ENCODE measurements at regions not wholly inside any gene's neighbourhood (a gene's known extent, or its start where the extent isn't known, plus 50 kb on each side); places are given as distances from the start of the nearest gene placed in this dataset.

GRCh38 chr9:2966565-2967300 lies 122.8 kb upstream of the PUM3 start:
- H3K4me3 ChIP-seq (ENCODE audit: control insufficient read depth, low read depth, low read length): no peak overlapping the region
- DNase-seq (ENCODE audit: low read depth): no peak
- TF ChIP-seq, protein P1, sequence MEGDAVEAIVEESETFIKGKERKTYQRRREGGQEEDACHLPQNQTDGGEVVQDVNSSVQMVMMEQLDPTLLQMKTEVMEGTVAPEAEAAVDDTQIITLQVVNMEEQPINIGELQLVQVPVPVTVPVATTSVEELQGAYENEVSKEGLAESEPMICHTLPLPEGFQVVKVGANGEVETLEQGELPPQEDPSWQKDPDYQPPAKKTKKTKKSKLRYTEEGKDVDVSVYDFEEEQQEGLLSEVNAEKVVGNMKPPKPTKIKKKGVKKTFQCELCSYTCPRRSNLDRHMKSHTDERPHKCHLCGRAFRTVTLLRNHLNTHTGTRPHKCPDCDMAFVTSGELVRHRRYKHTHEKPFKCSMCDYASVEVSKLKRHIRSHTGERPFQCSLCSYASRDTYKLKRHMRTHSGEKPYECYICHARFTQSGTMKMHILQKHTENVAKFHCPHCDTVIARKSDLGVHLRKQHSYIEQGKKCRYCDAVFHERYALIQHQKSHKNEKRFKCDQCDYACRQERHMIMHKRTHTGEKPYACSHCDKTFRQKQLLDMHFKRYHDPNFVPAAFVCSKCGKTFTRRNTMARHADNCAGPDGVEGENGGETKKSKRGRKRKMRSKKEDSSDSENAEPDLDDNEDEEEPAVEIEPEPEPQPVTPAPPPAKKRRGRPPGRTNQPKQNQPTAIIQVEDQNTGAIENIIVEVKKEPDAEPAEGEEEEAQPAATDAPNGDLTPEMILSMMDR (IDR thresholded peaks at IDR 0.05; ENCODE audit: control insufficient read depth, insufficient read depth, low read depth, low read length, missing control alignments): no peak

GRCh38 chr9:2964470-2964869 lies 120.6 kb upstream of the PUM3 start:
- no peak overlapping the region for H3K4me3 ChIP-seq (ENCODE audit: control insufficient read depth, low read depth, low read length)
- TF ChIP-seq, protein P1 (IDR thresholded peaks at IDR 0.05; ENCODE audit: control insufficient read depth, insufficient read depth, low read depth, low read length, missing control alignments): no peak
- no peak for DNase-seq (ENCODE audit: low read depth)

DNA sequence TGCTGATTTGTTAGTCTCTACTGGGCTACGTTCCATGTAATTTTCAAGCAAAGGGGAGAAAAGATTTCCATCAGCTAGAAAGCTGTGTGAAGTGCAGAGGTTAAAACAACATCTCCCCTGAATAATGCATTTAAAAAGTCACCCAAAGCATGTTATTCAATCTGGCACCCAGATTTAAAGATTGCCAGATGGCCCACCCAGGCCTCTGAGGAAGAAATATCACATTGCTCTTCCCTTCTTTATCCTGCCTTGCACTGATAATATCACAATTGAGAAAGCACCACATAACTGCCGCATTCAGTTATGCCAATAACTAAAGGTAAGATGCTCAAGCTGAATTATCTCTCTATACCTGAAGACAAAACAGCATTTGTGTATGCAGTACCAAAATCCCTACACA lies 119.4 kb upstream of the PUM3 start:
- H3K4me3 ChIP-seq (ENCODE audit: control insufficient read depth, low read depth, low read length): no peak overlapping the region
- no peak for DNase-seq (ENCODE audit: low read depth)
- TF ChIP-seq, protein P1 (IDR thresholded peaks at IDR 0.05; ENCODE audit: control insufficient read depth, insufficient read depth, low read depth, low read length, missing control alignments): no peak

DNA sequence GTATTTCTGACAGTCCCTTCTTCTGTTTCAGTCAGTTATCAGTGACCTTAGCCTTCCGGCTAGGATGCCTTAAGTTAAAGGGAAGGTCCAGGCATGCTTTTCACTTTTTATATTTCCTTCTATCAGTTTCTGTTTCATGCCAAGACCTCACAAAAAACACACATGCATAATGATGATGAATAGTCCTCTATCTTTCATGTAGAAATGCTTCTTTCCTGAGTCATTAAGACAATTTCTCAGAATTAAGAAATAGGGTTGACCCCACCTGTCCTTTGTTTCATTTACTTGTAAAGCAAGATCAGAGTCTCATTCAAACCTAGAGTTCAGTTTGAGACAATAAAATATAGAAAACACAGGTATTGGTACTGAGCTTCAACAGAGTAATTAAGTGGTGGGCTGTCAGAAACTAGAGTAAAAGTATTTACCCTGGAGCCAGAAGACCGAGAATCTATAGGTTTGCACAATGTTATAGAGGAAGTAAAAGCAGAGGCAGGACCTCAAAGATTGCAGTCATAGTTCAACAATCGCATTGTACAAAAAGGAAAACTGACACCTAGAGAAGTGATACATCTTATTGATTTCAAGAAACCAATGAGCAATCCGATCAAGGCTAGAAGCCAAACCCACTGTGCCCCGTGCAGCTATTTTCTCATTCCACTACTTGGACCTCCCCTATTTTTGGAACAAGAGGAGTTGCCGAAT lies 118.7 kb upstream of the PUM3 start:
- H3K4me3 ChIP-seq (ENCODE audit: control insufficient read depth, low read depth, low read length): no peak overlapping the region
- no peak for DNase-seq (ENCODE audit: low read depth)
- TF ChIP-seq, protein P1 (IDR thresholded peaks at IDR 0.05; ENCODE audit: control insufficient read depth, insufficient read depth, low read depth, low read length, missing control alignments): no peak

DNA sequence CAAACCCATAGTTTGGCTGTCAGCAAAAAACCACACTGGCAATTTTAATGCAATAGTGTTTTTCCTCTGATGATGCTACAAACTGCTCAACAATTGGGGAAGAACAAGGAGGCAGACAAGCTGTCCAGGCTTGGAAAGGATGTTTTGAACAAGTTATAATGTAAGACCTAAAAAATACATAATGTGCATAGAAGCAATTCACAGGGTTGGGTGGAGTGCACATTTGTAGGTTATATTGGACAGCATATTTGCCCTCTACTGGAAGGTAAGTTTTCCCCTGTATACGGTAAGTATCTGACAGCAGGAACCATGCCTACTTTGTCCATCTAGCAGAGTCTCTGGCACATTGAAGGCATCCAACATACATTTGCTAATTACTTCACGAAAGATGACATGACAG lies 114.3 kb upstream of the PUM3 start:
- TF ChIP-seq, protein P1 (IDR thresholded peaks at IDR 0.05; ENCODE audit: control insufficient read depth, insufficient read depth, low read depth, low read length, missing control alignments): no peak
- no peak for DNase-seq (ENCODE audit: low read depth)
- no peak overlapping the region for H3K4me3 ChIP-seq (ENCODE audit: control insufficient read depth, low read depth, low read length)

- H3K4me3 ChIP-seq (ENCODE audit: control insufficient read depth, low read depth, low read length): no peak overlapping the region
- TF ChIP-seq, protein P1 (IDR thresholded peaks at IDR 0.05; ENCODE audit: control insufficient read depth, insufficient read depth, low read depth, low read length, missing control alignments): no peak
- DNase-seq (ENCODE audit: low read depth): no peak
These were observed 113.8 kb upstream of the PUM3 start for GRCh38 chr9:2957656-2958200.
